GM12874 (cell line): ENCODE measurements at regions not wholly inside any gene's neighbourhood (a gene's known extent, or its start where the extent isn't known, plus 50 kb on each side); places are given as distances from the start of the nearest gene placed in this dataset.

ENCODE experiments used
- TF ChIP-seq, protein P1 (sequence below): IDR thresholded peaks from 2 replicates; pipeline ENCODE4 v1.5.1; 2011; ENCODE audit warnings: low read depth, mild to moderate bottlenecking, control low read depth, low read length, moderate library complexity; ENCODE audit not compliant: insufficient read depth

DNA sequence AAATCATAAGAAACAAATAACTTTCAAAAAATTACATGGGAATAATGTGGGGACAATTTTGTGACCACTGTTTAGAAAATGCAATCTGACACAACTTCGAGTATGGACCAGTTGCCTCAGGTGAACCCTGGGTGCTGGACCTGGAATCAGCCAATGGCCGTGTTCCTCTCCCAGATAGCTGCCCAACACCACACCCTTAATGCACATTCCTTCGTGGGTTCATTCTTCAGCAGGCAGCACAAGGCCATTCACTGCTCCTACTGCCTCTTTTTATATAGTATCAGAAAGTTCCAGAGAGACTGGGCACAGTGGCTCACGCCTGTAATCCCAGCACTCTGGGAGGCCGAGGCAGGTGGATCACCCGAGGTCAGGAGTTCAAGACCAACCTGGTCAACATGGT lies 89.1 kb upstream of the PARD3 start:
- TF ChIP-seq, protein P1, sequence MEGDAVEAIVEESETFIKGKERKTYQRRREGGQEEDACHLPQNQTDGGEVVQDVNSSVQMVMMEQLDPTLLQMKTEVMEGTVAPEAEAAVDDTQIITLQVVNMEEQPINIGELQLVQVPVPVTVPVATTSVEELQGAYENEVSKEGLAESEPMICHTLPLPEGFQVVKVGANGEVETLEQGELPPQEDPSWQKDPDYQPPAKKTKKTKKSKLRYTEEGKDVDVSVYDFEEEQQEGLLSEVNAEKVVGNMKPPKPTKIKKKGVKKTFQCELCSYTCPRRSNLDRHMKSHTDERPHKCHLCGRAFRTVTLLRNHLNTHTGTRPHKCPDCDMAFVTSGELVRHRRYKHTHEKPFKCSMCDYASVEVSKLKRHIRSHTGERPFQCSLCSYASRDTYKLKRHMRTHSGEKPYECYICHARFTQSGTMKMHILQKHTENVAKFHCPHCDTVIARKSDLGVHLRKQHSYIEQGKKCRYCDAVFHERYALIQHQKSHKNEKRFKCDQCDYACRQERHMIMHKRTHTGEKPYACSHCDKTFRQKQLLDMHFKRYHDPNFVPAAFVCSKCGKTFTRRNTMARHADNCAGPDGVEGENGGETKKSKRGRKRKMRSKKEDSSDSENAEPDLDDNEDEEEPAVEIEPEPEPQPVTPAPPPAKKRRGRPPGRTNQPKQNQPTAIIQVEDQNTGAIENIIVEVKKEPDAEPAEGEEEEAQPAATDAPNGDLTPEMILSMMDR: no peak

DNA sequence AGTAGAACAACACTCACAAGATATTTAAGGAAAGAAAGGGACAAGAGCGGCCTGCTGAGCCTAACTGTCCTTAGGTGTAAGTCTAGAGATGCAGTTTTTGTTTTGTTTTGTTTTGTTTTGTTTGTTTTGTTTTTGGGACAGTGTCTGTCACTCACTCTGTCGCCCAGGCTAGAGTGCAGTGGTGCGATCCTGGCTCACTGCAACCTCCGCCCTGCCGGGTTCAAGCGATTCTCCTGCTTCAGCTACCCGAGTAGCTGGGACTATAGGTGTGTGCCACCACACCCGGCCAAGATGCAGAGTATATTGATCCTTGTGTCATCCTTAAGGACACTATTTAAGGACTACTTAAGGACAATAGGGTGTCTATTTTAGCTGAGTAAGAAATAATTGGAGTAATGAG lies 84.1 kb upstream of the PARD3 start:
- TF ChIP-seq, protein P1: no peak

DNA sequence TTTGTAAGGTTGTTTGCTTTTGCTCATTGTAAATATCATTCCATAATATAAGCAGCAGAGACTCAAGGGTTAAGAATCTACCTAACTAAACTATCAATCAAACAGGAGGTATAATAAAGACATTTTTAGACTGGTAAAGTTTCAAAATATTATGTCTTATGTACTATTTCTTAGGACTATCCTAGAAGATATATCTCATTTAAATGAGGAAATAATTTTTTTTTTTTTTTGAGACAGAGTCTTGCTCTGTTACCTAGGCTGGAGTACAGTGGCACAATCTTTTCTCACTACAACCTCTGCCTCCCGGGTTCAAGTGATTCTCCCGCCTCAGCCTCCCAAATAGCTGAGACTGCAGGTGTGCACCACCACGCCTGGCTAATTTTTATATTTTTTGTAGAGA lies 80.9 kb upstream of the PARD3 start:
- TF ChIP-seq, protein P1: no peak

GRCh38 chr10:34890939-34891338 lies 75.8 kb upstream of the PARD3 start:
- TF ChIP-seq, protein P1: no peak

GRCh38 chr10:34889004-34889869 lies 74.1 kb upstream of the PARD3 start:
- TF ChIP-seq, protein P1: no peak

- TF ChIP-seq, protein P1: no peak
These were observed 72.0 kb upstream of the PARD3 start for GRCh38 chr10:34886906-34887642.

DNA sequence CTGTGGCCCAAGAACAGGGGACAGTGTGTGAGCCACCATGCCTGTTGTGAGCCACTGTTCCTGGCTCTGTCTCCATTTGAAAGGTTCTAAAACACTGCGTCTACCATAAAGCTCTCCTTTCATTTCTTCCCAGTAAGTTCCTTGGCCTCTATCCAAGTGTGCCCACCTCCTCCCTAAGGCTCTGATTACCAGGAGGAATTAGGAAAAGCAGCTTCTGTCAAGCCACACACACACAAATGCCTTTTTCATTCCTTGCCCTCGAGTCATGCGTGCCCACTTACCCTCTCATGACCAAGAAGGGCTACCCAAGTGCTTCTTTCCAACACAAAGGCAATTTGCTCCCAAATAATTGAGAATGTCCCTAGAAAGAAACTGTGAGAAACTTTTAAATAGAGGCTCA lies 70.8 kb upstream of the PARD3 start:
- TF ChIP-seq, protein P1: no peak
